HL-60 (cell line): ENCODE measurements at regions not wholly inside any gene's neighbourhood (a gene's known extent, or its start where the extent isn't known, plus 50 kb on each side); places are given as distances from the start of the nearest gene placed in this dataset.

ENCODE experiments used
- DNase-seq, 2 experiments: peaks; one replicate each; pipeline ENCODE4 v3.0.0-alpha.2; 2010 to 2020; ENCODE audit warnings: low read depth in 1 of 2, low spot score in 1 of 2
- H3K27ac ChIP-seq: fragments of 250-450 bp; sonication (Bioruptor Pico); replicated peaks from 2 replicates; pipeline ENCODE4 v1.5.1; 2020; ENCODE audit warnings: mild to moderate bottlenecking, moderate library complexity
- H3K27me3 ChIP-seq: fragments of 250-450 bp; sonication (Bioruptor Pico); 2 replicates; pipeline ENCODE4 v1.5.1; 2021; ENCODE audit warnings: mild to moderate bottlenecking, moderate library complexity; ENCODE audit not compliant: insufficient read depth, poor library complexity, severe bottlenecking
- H3K4me3 ChIP-seq: replicated peaks from 2 replicates; pipeline ENCODE4 v1.5.1; 2011; ENCODE audit warnings: mild to moderate bottlenecking, control low read depth, low read length; ENCODE audit not compliant: insufficient read depth
- GABPA ChIP-seq: IDR thresholded peaks from 2 replicates; pipeline ENCODE4 v1.6.1; 2012; ENCODE audit warnings: low read depth
- POLR2AphosphoS5 ChIP-seq: IDR thresholded peaks from 2 replicates; pipeline ENCODE4 v1.6.1; 2012; ENCODE audit warnings: low read depth
- SPI1 ChIP-seq: IDR thresholded peaks from 2 replicates; pipeline ENCODE4 v1.6.1; 2012; ENCODE audit warnings: low read depth, mild to moderate bottlenecking, borderline replicate concordance
- TF ChIP-seq, protein P1 (sequence below): IDR thresholded peaks from 2 replicates; pipeline ENCODE4 v1.6.1; 2012; ENCODE audit warnings: low read depth; ENCODE audit not compliant: insufficient replicate concordance
- TF ChIP-seq, protein P2 (sequence below): IDR thresholded peaks from one replicate; pipeline ENCODE4 v1.5.1; 2011; ENCODE audit warnings: low read length, control low read depth, inconsistent platforms; ENCODE audit not compliant: insufficient read depth

DNA sequence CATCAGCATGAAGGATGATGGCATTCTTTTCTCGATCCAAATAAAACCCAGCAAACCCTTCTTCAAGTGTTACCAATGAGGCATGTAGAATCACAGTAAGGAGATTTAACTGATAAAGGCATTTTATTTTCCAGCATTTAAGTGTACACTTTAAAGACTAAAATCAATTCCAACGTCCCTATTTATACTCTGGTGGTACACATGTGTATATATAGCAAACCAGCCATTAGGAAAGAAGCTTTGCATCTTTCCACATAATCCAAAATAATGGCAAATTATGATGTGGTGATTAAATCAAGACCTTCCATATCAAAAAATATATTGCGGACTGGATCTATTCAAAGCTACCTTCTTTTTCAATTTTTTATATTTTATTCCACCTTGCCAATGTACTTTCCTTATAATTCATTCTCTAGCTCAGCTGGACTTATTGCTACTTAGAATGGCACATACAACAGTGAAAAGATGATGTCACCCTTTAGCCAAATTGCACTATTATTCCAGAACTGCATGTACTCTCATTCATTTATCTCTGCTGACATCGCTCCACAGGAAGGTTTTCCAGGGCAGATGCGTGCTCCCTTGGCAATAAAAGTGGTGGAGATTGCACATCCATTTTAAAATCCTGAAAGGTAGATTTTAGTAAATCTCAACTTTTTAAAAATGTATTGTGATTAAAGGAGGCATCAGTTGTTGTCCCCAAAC, 63.3 kb upstream of the SLC30A5 start:
- no peak overlapping the region for H3K4me3 ChIP-seq
- DNase-seq: no peak

DNA sequence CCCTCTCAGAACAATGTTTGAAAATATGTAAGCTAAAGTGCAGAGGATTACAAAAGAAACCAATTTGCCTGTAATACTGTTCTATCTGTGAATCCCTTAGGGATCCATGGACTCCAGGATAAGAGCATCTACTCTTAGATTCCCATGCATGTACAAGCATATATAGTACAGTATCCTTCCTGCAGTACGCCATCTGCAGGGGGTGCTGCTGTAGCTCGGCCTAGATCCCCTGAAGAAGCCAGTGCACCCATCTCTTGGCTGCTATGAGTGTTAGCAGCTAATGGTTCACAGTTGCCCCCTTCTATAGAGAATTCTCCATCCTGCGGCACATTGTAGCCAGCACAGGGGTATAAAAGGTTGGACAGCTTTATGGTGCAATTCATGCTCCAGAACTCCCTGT, 61.8 kb upstream of the SLC30A5 start:
- DNase-seq: no peak

More for the DNA sequence above, 63.3 kb upstream of the SLC30A5 start:
- Histone ChIP-seq H3K27me3 (no peaks in the 10 kb centered on the region), H3K27ac (no peak overlapping the region)
- TF ChIP-seq POLR2AphosphoS5 (no peak), GABPA (no peak), SPI1 (no peak)
- TF ChIP-seq, protein P1, sequence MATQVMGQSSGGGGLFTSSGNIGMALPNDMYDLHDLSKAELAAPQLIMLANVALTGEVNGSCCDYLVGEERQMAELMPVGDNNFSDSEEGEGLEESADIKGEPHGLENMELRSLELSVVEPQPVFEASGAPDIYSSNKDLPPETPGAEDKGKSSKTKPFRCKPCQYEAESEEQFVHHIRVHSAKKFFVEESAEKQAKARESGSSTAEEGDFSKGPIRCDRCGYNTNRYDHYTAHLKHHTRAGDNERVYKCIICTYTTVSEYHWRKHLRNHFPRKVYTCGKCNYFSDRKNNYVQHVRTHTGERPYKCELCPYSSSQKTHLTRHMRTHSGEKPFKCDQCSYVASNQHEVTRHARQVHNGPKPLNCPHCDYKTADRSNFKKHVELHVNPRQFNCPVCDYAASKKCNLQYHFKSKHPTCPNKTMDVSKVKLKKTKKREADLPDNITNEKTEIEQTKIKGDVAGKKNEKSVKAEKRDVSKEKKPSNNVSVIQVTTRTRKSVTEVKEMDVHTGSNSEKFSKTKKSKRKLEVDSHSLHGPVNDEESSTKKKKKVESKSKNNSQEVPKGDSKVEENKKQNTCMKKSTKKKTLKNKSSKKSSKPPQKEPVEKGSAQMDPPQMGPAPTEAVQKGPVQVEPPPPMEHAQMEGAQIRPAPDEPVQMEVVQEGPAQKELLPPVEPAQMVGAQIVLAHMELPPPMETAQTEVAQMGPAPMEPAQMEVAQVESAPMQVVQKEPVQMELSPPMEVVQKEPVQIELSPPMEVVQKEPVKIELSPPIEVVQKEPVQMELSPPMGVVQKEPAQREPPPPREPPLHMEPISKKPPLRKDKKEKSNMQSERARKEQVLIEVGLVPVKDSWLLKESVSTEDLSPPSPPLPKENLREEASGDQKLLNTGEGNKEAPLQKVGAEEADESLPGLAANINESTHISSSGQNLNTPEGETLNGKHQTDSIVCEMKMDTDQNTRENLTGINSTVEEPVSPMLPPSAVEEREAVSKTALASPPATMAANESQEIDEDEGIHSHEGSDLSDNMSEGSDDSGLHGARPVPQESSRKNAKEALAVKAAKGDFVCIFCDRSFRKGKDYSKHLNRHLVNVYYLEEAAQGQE: no peak
- TF ChIP-seq, protein P2, sequence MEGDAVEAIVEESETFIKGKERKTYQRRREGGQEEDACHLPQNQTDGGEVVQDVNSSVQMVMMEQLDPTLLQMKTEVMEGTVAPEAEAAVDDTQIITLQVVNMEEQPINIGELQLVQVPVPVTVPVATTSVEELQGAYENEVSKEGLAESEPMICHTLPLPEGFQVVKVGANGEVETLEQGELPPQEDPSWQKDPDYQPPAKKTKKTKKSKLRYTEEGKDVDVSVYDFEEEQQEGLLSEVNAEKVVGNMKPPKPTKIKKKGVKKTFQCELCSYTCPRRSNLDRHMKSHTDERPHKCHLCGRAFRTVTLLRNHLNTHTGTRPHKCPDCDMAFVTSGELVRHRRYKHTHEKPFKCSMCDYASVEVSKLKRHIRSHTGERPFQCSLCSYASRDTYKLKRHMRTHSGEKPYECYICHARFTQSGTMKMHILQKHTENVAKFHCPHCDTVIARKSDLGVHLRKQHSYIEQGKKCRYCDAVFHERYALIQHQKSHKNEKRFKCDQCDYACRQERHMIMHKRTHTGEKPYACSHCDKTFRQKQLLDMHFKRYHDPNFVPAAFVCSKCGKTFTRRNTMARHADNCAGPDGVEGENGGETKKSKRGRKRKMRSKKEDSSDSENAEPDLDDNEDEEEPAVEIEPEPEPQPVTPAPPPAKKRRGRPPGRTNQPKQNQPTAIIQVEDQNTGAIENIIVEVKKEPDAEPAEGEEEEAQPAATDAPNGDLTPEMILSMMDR: no peak

DNA sequence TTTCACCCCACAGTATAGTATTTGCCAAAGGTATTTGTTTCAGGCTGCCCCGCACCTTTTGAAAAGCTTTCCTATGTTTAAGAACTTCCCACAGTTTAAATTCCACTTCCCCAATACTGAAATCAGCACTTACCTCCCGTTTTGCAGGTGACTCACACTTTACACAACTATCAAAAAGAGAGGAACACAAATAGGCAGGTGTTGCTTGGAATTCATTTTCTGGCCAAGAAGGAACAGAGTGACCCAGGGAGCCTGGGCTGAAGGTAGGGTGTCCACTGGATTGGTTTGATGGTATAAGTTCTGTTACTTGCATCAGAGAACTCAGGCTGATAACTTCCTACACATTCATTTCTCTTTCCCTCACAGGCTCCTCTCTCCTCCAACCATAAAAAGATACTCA, 60.1 kb upstream of the SLC30A5 start:
- no peak for TF ChIP-seq GABPA
- TF ChIP-seq POLR2AphosphoS5: no peak
- TF ChIP-seq, protein P2: no peak
- TF ChIP-seq, protein P1: no peak
- no peak for TF ChIP-seq SPI1
- DNase-seq: no peak
- H3K27ac ChIP-seq: no peak overlapping the region
- no peak overlapping the region for H3K4me3 ChIP-seq
- H3K27me3 ChIP-seq: no peaks in the 10 kb centered on the region

More for the DNA sequence above, 61.8 kb upstream of the SLC30A5 start:
- Histone ChIP-seq H3K4me3 (no peak overlapping the region), H3K27me3 (no peaks in the 10 kb centered on the region), H3K27ac (no peak overlapping the region)
- TF ChIP-seq GABPA (no peak), SPI1 (no peak), POLR2AphosphoS5 (no peak)
- TF ChIP-seq, protein P1: no peak
- TF ChIP-seq, protein P2: no peak
